SU-DHL-6 (cell line): ENCODE measurements at regions not wholly inside any gene's neighbourhood (a gene's known extent, or its start where the extent isn't known, plus 50 kb on each side); places are given as distances from the start of the nearest gene placed in this dataset.

ENCODE experiments used
- CTCF ChIP-seq: fragments of 200-600 bp; sonication (generic); IDR thresholded peaks from one replicate; pipeline ENCODE4 v1.5.1; 2017; ENCODE audit warnings: antibody characterized with exemption, mild to moderate bottlenecking, low read length, moderate library complexity; ENCODE audit not compliant: insufficient read depth, poor library complexity, severe bottlenecking
- EZH2phosphoT487 ChIP-seq: fragments of 200-600 bp; sonication (generic), shearing (Covaris generic); conservative IDR thresholded peaks from 2 replicates; pipeline ENCODE4 v1.6.1; 2018; ENCODE audit warnings: mild to moderate bottlenecking, antibody characterized with exemption, low read length, moderate library complexity, mixed read lengths

GRCh38 chr12:28887461-28887990 lies 261.6 kb upstream of the FAR2 start:
- TF ChIP-seq CTCF: no peak
- TF ChIP-seq EZH2phosphoT487: no peak
